GM19238 (cell line): ENCODE measurements at regions not wholly inside any gene's neighbourhood (a gene's known extent, or its start where the extent isn't known, plus 50 kb on each side); places are given as distances from the start of the nearest gene placed in this dataset.
"Not testable (repeated sequence)": the region's sequence is repeated elsewhere in the genome, so short reads cannot be mapped to it uniquely, and the experiment has no call there.

Experiments used
- DNase-seq: peaks from one replicate; pipeline ENCODE4 v3.0.0; 2011; ENCODE audit warnings: low spot score; ENCODE audit not compliant: insufficient read length

DNA sequence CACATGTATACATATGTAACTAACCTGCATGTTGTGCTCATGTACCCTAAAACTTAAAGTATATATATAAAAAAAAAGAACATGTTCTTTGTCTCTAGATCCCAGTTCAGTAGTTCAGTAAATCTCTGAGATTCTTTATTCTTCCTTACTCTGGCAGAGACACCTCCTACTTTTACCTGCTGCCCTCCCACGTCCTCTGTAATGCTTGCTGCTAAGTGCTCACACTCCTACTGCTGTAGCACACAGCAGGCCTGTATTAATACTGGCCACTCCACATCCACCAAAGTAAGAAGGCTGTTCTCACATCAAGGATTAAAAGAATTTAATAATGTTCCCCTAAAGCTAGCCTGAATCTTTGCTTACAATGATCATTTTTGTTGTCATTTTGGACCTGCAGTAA lies 648.4 kb upstream of the EYS start:
- DNase-seq: no peak

DNA sequence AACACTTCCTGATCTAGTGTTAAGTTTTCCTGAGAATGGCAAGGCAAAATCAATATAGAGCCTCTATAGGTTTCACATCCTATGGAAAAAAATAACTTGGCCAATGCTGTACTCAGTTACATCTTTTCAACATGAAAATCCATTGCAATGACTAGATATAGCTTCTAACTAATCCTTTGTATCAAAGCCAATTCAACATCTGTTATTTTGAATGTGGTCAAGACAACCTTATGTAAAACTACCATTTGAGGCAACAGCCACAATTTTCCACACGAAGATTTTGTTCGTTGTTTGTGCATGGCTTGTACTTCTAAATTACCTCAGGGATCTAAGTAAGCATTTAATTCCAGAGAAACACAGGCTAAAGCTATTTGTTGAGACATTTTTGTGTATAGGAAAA lies 637.8 kb upstream of the EYS start:
- DNase-seq: no peak

DNA sequence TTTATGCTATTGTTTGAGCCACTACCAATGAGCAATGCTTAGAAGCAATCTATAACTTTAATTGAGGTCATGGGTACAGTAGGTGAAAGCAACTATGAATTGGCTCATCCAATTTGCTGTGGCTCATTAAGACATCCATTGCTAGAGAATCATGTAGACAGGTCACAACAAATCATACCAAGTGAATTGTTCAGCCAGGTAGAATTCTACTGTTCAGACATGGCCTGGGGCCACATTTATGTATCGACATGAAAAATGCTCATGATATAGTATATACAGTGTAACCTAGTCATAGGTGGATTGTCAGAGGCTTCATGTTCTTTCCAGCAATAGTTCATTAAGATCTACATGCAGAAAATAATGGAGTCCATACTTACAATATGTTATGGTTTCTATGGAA lies 633.7 kb upstream of the EYS start:
- no peak for DNase-seq

DNA sequence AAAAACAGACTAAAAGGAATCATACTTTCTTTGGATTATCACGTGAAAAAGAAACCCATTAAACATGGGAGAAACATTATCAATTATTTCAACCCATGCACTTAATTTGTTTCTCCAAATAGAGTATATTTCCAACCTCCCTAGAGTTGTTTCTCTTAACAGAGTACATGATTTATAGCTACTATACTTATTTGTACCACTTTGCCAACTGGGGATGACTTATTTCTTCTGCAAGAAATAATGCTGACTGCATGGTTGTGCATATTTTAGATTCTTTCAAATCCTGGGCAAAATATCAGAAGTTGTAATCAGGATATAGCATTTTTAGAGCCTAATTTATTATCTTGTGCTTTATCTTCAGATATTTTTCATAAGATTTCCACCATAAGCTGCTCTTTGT lies 629.1 kb upstream of the EYS start:
- no peak for DNase-seq

DNA sequence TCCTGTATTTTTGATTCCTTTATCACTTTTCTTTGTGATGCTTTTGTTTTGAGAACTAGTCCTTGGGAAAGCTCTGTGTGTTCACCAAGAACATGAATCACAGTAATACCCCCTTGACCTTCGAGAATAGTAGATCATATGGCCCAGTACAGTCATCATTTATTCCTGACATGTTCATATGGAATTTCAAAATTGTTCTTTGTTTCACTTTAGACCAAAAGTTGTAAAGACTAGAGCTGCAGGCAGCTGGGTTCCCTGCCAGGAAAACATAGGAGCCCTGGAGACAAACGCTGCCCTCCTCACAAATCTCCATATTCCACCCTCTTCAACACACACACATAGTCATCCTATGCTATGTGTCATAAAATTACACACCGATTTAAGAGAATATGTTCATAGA lies 621.2 kb upstream of the EYS start:
- DNase-seq: no peak

DNA sequence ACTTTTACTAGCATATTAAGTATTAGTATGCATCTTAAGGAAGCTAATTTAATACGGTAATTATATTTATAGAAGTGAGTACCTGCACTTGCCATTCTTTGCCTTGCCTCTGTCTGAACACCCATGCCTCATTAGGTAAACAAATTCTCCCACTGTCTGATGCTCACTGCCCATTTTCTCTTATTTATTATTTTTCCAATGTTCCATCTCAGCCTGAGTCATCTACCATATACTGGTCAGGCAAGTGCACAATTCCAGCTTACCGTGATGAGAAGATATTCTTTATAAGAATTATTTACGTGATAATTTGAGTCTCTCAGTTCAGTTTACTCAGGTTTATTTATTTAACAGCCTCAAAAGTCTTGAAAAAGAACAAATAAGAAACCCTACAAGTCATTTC lies 619.2 kb upstream of the EYS start:
- DNase-seq: no peak

DNA sequence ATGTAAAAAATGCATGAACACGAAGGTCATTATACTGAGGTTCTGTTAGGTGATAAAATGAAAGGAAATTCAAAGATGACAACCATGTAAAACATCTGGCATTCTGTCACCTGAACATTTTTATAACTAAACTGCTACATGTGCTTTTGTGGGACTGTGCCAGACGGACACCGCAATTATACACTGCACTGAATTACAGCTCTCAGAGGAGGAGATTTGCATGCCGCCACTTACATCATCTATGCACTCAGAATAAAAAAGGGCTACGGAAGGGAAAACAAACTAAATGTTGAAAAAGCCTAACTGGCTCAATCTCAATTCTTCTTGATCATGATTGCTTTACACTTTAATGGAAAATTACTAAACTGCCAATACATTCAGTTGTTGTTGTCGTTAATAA lies 614.0 kb upstream of the EYS start:
- DNase-seq: no peak

DNA sequence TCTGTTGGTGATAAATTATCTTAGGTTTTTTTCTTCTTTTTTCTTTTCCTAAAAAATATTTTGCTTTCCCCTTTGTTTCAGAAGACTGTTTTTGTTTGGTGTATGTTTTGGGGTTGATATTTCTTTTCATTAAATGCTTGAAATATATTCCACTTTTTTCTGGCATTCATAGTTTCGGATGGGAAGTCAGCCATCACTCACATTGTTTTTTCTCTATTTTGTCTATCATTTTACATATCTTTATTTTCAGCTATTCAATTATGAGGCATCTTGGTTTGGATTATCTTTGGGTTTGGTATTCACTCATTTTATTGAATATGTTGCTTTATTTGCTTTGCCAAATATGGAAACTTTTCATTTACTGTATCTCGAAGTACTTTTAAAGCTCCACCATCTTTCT lies 600.5 kb upstream of the EYS start:
- DNase-seq: no peak

DNA sequence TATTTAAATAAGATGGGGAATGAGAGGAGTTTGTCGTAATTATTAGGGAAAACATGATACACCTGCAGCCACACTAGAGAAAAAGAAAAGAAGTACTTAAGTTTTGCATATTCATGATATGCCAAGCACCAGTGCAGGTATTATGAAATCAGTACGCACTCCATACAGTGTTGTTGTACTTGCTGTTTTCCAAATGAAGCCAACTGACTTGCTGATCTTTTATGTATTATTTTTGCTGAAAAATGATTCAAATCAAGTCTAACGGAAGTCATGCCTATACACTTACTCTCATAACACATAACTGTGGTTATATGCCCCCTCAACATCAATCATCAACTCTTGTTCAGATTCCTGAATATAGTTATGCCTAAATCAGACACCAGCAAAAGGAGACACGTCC lies 584.9 kb upstream of the EYS start:
- no peak for DNase-seq

DNA sequence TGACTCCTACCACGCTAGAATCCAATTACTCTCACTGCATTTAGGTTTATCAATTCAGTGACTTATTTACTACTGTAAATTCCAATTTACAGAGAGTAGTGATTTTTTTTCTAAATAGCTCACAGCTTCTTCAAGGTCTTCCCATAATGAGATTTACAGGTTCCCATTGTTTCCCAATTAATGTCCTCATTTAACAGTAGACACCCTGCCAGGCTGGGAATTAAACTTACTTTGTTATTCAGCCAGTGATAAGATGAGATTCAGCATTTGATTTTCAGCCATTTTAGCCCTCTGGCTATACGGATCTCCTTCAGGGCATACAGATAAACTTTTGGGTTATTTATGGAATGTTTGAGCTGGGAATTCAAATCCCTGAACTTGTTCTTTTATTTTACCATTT lies 582.9 kb upstream of the EYS start:
- DNase-seq: no peak

DNA sequence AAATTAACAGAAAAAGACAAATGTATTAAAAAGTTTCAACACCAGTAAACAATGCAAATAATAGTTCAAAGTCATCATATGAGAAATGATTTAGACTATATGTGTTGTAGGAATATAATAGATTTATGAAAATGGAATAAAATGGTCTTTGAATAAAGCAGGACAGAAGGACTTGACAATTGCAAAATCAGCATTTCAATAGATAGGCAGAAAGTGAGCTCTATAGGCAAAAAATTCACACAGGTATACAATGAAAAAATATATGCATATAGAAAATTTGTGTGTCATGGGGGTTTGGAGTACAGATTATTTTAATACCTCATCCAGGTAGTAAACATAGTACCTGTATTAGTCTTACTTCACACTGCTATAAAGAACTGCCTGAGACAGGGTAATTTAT lies 571.1 kb upstream of the EYS start:
- no peak for DNase-seq

DNA sequence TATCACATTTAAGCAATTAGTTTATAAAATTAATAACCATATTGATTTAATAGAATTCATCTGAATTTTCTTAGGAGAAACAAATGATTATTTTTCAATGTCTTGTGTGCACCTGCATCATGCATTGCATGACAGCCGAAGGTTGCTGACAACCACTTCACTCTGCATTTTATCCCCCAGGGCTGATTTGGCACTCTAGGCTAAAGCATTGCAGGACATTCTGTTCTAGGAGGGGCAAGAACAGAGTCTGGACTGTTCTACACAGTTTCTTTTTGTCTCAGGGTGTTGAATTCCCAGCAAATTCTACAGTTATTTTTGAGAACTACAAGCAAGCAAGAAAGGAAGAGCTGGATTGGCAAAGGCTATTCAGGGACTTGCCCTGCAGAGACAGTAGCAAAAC lies 570.4 kb upstream of the EYS start:
- no peak for DNase-seq

DNA sequence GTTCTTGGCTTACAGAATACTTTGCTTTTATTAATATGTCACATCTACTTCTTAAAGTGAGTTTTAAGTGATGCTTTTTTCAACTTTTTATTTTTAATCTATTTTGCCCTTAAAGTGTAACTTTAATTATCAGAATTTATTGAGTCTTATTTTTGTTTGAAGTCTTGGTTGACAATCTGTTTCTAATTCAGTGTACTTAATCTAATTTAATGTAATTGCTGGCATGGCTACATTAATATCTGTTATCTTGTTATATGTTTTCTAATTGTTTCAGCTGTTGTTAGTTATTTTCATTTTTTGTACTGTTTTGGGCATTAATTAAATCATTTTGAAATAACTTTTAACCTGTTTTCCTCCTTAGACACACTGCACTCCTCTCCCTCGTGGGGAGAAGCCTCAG lies 558.7 kb upstream of the EYS start:
- no peak for DNase-seq

DNA sequence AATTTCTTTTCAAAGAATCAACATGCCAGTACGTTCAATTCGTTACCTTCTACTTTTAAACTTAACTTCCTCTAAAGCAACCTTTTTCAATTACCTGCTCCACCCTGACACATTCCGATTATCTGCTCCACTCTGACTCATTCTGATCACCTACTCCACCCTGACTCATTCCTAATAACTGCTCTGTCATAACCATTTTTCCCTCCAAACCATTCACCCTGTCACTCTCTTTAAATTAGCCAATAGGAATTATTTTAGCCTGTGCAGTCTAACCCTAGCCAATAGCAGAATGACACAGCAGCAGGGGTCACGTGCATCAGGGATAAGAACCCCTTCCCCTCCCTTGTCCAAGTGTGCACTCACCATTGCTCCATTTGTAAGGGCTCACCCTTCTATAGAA lies 557.4 kb upstream of the EYS start:
- DNase-seq: no peak

DNA sequence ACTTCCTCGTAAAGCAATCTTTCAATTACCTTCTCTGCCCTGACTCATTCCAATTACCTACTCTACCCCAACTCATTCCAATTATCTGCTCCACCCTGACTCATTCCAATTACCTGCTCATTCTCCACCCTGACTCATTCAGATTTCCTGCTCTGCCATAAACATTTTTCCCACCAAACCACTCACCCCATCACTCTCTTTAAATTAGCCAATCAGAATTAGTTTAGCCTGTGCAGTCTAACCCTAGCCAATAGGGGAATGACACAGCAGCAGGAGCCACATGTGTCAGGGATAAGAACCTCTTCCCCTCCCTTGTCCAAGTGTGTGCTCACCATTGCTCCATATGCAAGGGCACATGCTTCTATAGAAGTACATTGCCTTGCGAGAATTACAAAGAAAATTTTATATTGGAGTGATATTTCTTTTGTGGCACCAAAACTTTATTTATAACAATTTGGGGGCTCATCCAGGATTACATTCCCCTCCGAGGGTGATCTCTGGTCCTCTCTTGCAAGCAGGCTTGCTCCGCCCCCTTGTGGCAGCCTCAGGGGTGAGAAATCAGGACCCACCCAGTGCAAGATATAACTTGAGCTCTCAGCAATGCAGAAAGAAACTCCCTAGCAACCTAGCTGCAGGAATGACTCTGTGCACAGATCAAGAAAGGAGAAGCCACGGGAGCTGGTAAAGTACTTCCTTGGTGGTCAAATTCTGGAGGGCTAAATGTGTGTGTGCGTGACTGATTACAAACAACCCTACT lies 551.9 kb upstream of the EYS start:
- not testable (repeated sequence) for DNase-seq

DNA sequence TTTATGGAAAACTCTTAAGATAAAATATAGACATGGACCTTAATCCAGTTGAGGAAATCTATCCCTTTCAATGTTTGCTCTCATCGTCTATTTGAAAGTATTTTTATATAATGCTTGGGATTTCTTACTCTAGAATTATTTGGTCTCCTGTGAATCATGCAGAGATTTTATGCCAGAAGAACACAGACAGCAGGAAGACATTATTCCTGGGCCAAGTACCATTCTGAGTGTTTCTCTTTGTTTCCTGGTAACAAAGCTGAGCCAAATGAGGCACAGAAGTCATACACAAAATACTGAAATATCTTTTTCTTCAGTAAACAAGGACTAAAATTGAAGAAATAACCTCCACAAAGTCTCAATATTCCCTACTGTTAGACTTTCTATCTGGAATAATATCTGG lies 538.2 kb upstream of the EYS start:
- no peak for DNase-seq

DNA sequence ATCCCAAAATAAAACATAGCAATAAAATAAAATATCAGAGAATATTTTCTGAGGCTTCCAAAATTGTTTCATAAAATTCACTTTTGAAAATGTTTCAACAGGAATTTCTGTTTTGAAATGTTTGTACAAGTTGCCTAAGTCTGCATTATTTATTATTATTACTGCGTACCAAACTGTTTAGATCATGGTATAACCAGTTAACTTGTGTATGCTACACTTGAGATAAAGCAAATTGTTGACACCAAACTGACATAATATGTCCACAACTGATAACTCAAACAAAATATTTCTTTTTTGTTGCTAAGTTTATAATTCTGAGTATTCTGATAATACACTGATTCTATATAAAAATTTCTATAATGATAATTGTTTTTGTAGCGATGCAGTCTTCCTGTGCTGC lies 531.8 kb upstream of the EYS start:
- DNase-seq: no peak

DNA sequence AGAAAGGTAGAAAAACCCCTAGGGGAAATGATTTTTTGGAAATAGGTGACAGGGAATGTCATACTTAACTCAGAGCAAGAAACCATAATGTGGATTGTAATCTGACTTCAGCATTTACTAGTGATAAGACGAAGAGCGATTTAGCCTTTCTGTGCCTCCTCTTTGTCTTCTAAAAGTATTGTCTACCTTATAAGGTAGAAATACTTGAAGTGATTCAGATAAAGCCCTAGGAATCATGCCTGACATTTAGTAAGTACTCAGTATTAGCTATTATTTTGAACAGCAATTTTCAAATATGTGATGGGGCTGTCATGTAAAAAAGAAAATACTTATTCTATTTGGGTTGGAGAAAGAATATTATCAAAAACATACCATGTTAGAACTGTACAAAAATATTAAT lies 525.9 kb upstream of the EYS start:
- no peak for DNase-seq

DNA sequence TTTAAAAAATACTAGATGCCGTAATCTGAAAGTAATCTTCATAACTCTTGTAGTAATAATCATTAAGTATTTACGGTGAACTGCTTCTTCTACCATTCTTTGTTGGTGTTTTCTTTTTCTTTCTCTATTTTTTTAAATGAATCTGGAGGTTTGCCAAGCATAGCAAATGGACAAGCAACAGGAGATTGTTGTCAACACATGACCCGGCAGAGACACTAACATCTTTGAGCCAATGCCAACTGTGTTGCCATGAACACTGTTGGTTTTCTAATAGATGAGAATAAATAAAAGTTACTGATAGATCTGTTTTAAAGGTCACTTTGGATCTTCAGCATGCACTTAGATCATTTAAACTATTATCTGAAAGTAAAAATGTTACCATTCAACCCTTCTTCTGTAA lies 523.6 kb upstream of the EYS start:
- DNase-seq: no peak

DNA sequence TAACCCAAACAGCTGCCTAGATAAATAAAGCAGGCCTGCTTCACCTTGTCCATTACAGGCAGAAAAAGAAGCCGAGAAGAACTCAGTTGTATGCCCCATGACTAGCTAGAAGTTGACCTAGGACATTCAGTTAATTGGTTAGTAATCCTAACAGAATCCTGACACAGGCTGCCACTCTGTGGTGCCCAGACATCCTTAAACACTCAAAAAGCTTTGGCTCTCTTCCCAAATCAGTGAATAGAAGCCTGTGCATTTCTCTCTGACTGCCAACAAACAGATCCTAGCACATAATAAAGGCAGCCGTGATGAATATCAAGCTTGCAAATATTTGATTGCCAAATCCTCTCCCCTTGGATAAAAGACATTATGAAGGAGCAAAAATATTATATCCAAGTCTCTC lies 519.1 kb upstream of the EYS start:
- DNase-seq: no peak

DNA sequence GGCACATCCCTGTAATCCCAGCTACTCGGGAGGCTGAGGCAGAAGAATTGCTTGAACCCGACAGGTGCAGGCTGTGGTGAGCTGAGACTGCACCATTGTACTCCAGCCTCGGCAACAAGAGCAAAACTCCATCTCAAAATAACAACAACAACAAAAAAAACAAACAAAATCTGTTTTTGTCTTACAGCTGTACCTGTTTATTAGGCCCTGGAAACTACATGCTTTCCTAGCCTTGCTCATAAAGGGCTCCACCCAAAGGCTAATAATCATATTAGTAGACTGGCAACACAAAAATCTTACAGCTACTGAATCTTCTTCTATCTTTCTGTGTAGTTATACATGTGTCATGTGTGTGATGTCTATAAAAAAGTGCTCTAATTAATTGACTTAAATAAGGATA lies 503.9 kb upstream of the EYS start:
- no peak for DNase-seq

DNA sequence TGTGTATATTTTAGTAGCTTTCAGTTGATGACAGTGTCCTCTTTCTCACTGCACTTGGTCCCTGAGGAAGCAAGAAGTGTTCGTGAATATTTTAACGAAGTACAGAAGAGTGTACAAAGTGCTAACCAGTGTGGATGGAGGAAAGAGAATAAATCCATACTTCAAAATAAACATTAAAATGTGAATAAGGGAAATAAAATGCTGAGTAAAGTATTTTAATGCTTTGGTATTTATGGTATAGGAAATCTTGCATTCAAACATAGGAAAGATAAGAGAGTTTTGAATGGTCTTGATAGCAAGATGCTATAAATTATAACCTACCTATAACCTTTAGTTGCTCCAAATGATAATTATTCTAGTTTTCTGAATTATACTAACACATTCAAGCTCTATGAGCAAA lies 493.4 kb upstream of the EYS start:
- no peak for DNase-seq

DNA sequence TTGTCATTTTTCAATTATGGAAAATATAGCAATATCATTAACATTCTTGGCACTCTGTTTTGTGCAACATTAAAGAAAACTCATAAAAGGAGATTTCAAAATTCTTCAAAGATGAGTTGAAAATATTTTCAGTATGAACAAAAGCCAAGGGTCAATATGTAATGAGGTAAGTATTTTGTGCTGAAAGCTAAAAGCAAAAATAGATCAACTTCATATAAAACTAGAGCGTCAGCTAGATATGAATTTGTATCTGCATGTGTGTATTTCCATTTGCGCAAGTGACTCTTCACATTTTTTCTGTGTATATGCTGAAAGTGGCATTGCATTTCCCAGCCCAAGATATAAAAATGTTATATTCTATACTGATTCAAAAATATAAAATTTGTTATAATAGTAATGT lies 492.1 kb upstream of the EYS start:
- DNase-seq: no peak

DNA sequence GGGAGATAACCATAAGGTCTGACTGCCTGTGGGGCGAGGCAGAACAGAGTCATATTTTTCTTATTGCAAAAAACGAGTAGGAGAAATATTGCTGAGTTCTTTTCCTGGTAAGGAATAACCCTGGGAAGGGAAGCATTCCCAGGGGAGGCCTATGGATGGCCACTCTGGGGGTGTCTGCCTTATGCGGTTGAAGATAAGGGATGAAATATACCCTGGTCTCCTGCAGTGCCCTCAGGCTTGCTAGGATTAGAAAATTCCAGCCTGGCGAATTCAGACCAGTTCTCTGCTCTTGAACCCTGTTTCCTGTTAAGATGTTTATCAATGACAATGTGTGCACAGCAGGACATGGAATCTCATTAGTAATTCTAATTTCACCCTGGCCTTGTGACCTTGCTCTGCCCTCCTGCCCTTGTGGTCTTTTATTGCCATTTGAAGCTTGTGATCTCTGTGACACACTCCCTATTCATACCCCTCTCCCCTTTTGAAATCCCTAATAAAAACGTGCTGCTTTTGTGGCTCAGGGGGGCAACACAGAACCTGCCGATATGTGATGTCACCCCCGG lies 491.1 kb upstream of the EYS start:
- no peak for DNase-seq
